Posterior cingulate gyrus (tissue), 11 donors: ENCODE measurements at regions not wholly inside any gene's neighbourhood (a gene's known extent, or its start where the extent isn't known, plus 50 kb on each side); places are given as distances from the start of the nearest gene placed in this dataset.

Experiments
- DNase-seq, 10 donors: peaks; one replicate each; pipeline versions ENCODE4 v3.0.0 to v3.0.0-alpha.2; 2020 to 2021; ENCODE audit warnings: mixed read lengths in 3 of 10
- intact Hi-C: fragments of 100-400 bp; cut with DNase I; formaldehyde crosslinking; loops from one replicate; pipeline ENCODE4 v1.15.1; 2023

- no peak for DNase-seq
- intact Hi-C loops: no loop called here
Observed at GRCh38 chr14:97233319-97233985, 436.3 kb downstream of the VRK1 start.

- intact Hi-C loops: no loop called here
- no peak for DNase-seq
Observed at GRCh38 chr14:97246648-97247047, 449.5 kb downstream of the VRK1 start.

- no peak for DNase-seq
- intact Hi-C loops: no loop called here
Observed at GRCh38 chr14:97248973-97249372, 451.8 kb downstream of the VRK1 start.

- DNase-seq: no peak
- intact Hi-C loops: no loop called here
Observed at GRCh38 chr14:97250931-97251330, 453.7 kb downstream of the VRK1 start.

GRCh38 chr14:97251491-97252155, 454.4 kb downstream of the VRK1 start:
- intact Hi-C loops: no loop called here
- no peak for DNase-seq

GRCh38 chr14:97253756-97254155, 456.6 kb downstream of the VRK1 start:
- no peak for DNase-seq
- intact Hi-C loops: no loop called here

GRCh38 chr14:97262336-97262735, 465.2 kb downstream of the VRK1 start:
- intact Hi-C loops: no loop called here
- no peak for DNase-seq

- intact Hi-C loops: no loop called here
- no peak for DNase-seq
Observed at GRCh38 chr14:97264516-97265230, 467.5 kb downstream of the VRK1 start.

- DNase-seq: no peak
- intact Hi-C loops: no loop called here
Observed at GRCh38 chr14:97266653-97267052, 469.5 kb downstream of the VRK1 start.

GRCh38 chr14:97267509-97267908, 470.3 kb downstream of the VRK1 start:
- intact Hi-C loops: no loop called here

GRCh38 chr14:97268097-97268496, 470.9 kb downstream of the VRK1 start:
- intact Hi-C loops: no loop called here
- DNase-seq: no peak

More at GRCh38 chr14:97267509-97267908, 470.3 kb downstream of the VRK1 start:
- DNase-seq: no peak

GRCh38 chr14:97270308-97270707, 473.1 kb downstream of the VRK1 start:
- intact Hi-C loops: no loop called here
- DNase-seq: no peak

GRCh38 chr14:97271451-97271960, 474.3 kb downstream of the VRK1 start:
- no peak for DNase-seq
- intact Hi-C loops: no loop called here

- DNase-seq: no peak
Observed at GRCh38 chr14:97273540-97273939, 476.4 kb downstream of the VRK1 start.

GRCh38 chr14:97274626-97275025, 477.4 kb downstream of the VRK1 start:
- DNase-seq: no peak
- intact Hi-C loops: no loop called here

More at GRCh38 chr14:97273540-97273939, 476.4 kb downstream of the VRK1 start:
- intact Hi-C loops: no loop called here

GRCh38 chr14:97275276-97275675, 478.1 kb downstream of the VRK1 start:
- intact Hi-C loops: no loop called here
- DNase-seq: no peak

- intact Hi-C loops: no loop called here
- DNase-seq: no peak
Observed at GRCh38 chr14:97276573-97276972, 479.4 kb downstream of the VRK1 start.

- DNase-seq: no peak
- intact Hi-C loops: no loop called here
Observed at GRCh38 chr14:97277711-97278110, 480.5 kb downstream of the VRK1 start.

- DNase-seq: no peak
- intact Hi-C loops: no loop called here
Observed at GRCh38 chr14:97280526-97280925, 483.3 kb downstream of the VRK1 start.

GRCh38 chr14:97281741-97282140, 484.6 kb downstream of the VRK1 start:
- no peak for DNase-seq

GRCh38 chr14:97282210-97283004, 485.2 kb downstream of the VRK1 start:
- intact Hi-C loops: no loop called here
- DNase-seq: no peak

More at GRCh38 chr14:97281741-97282140, 484.6 kb downstream of the VRK1 start:
- intact Hi-C loops: no loop called here
